Esophagus squamous epithelium (tissue), 5 donors: ENCODE measurements at regions not wholly inside any gene's neighbourhood (a gene's known extent, or its start where the extent isn't known, plus 50 kb on each side); places are given as distances from the start of the nearest gene placed in this dataset.

ENCODE experiments used
- DNase-seq: peaks from one replicate; lab custom pipeline; 2025; lab: John Stamatoyannopoulos, UW
- H3K27ac ChIP-seq, 4 donors: fragments of 200-600 bp; sonication (generic); one replicate each; pipeline ENCODE4 v1.5.1; 2016 to 2019; ENCODE audit warnings: mild to moderate bottlenecking in 1 of 4
- H3K27me3 ChIP-seq, 4 donors: fragments of 200-600 bp; sonication (generic); 1 replicate in 3 of 4; 2 replicates in 1 of 4; pipeline versions ENCODE4 v1.5.1 to v1.6.0; 2017 to 2021; ENCODE audit warnings: antibody characterized with exemption in 1 of 4
- H3K36me3 ChIP-seq, 3 donors: fragments of 200-600 bp; sonication (generic); one replicate each; pipeline ENCODE4 v1.5.1; 2016 to 2019
- H3K4me1 ChIP-seq, 3 donors: fragments of 200-600 bp; sonication (generic); one replicate each; pipeline ENCODE4 v1.5.1; 2017 to 2019
- H3K4me3 ChIP-seq, 4 donors: fragments of 200-600 bp; sonication (generic); 1 replicate in 3 of 4; 2 replicates in 1 of 4; pipeline ENCODE4 v1.5.1; 2016 to 2019; ENCODE audit warnings: mild to moderate bottlenecking in 2 of 4, moderate library complexity in 1 of 4
- H3K9me3 ChIP-seq, 3 donors: fragments of 200-600 bp; sonication (generic); one replicate each; pipeline ENCODE4 v1.5.1; 2016 to 2019
- POLR2A ChIP-seq, 4 donors: fragments of 450-650 bp; IDR thresholded peaks; one replicate each; pipeline ENCODE4 v1.6.1; 2017; ENCODE audit warnings: antibody characterized with exemption in 4 of 4, mild to moderate bottlenecking in 4 of 4, moderate library complexity in 3 of 4
- WGBS, 2 donors: methylation state at CpG; one replicate each; pipeline ENCODE4 v1.1.5; 2018; 5-methylcytosine and 5-hydroxymethylcytosine counted together
- intact Hi-C: fragments of 100-400 bp; cut with DNase I; formaldehyde crosslinking; loops from one replicate; pipeline ENCODE4 v1.15.0; 2022
- TF ChIP-seq, protein P1 (sequence below), 6 experiments: fragments of 450-650 bp in 4 of 6; fragments of 200-600 bp in 2 of 6; sonication (generic) in 2 of 6; IDR thresholded peaks; one replicate each; pipeline ENCODE4 v1.5.1; 2016 to 2019; ENCODE audit warnings: antibody characterized with exemption in 6 of 6, mild to moderate bottlenecking in 4 of 6, moderate library complexity in 4 of 6
- donor health status: DM: yes; HTN: yes; CAD: no.

- no peak for DNase-seq
- no peak overlapping the region for H3K4me3 ChIP-seq
- H3K9me3 ChIP-seq = peaks cover 0 to 7% (median 0%) of the 10 kb centered on the region in 3 donors
- WGBS, 2 donors = 80 to 83% methylated on average over 5 of the region's 5 CpGs
- H3K36me3 ChIP-seq = no peaks in the 10 kb centered on the region
- H3K27ac ChIP-seq = no peak overlapping the region
- no peak for TF ChIP-seq POLR2A (IDR thresholded peaks at IDR 0.05)
- TF ChIP-seq, protein P1, sequence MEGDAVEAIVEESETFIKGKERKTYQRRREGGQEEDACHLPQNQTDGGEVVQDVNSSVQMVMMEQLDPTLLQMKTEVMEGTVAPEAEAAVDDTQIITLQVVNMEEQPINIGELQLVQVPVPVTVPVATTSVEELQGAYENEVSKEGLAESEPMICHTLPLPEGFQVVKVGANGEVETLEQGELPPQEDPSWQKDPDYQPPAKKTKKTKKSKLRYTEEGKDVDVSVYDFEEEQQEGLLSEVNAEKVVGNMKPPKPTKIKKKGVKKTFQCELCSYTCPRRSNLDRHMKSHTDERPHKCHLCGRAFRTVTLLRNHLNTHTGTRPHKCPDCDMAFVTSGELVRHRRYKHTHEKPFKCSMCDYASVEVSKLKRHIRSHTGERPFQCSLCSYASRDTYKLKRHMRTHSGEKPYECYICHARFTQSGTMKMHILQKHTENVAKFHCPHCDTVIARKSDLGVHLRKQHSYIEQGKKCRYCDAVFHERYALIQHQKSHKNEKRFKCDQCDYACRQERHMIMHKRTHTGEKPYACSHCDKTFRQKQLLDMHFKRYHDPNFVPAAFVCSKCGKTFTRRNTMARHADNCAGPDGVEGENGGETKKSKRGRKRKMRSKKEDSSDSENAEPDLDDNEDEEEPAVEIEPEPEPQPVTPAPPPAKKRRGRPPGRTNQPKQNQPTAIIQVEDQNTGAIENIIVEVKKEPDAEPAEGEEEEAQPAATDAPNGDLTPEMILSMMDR (IDR thresholded peaks at IDR 0.05) = no peak
- H3K4me1 ChIP-seq = no peaks in the 10 kb centered on the region
- intact Hi-C loops = no loop called here
- H3K27me3 ChIP-seq = peaks cover 0 to 39% (median 0%) of the 10 kb centered on the region in 4 donors
Measured at GRCh38 chr20:46823271-46823751, 71.3 kb upstream of the EYA2 start.

DNA sequence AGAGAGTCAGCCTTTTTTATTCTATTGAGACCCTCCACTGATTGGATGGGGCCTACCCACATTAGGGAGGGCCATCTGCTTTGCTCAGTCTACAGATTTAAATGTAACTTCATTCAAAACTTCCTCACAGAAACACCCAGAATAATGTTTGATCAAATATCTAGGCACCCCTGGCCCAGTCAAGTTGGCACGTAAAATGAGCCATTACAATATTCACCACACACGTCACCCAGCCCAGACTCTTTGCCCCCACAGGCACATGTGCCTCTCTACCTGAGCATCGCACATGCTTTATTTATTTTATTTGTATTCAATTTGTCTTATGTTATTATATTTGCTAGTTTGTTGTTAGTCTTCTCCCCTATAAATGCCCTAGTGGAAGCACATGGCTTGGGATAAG is 70.9 kb upstream of the EYA2 start:
- no peak overlapping the region for H3K4me3 ChIP-seq
- WGBS, 2 donors = 77 to 97% methylated on average over 3 of the region's 3 CpGs
- peaks cover 0 to 39% (median 0%) of the 10 kb centered on the region in 4 donors for H3K27me3 ChIP-seq
- no peak for DNase-seq
- H3K36me3 ChIP-seq = no peaks in the 10 kb centered on the region
- TF ChIP-seq, protein P1 (IDR thresholded peaks at IDR 0.05) = no peak
- no peak for TF ChIP-seq POLR2A (IDR thresholded peaks at IDR 0.05)
- no peak overlapping the region for H3K27ac ChIP-seq
- peaks cover 0 to 7% (median 0%) of the 10 kb centered on the region in 3 donors for H3K9me3 ChIP-seq
- H3K4me1 ChIP-seq = no peaks in the 10 kb centered on the region
- intact Hi-C loops = no loop called here

GRCh38 chr20:46826343-46826984 is 68.2 kb upstream of the EYA2 start:
- TF ChIP-seq, protein P1 (IDR thresholded peaks at IDR 0.05) = no peak
- no peak for TF ChIP-seq POLR2A (IDR thresholded peaks at IDR 0.05)

GRCh38 chr20:46827718-46828458 is 66.8 kb upstream of the EYA2 start:
- intact Hi-C loops = no loop called here

More at GRCh38 chr20:46826343-46826984, 68.2 kb upstream of the EYA2 start:
- intact Hi-C loops = no loop called here
- Histone ChIP-seq H3K4me1 (no peaks in the 10 kb centered on the region), H3K36me3 (no peaks in the 10 kb centered on the region), H3K9me3 (peaks cover 0 to 7% (median 0%) of the 10 kb centered on the region in 3 donors), H3K27me3 (peaks cover 0 to 19% (median 0%) of the 10 kb centered on the region in 4 donors), H3K4me3 (no peak overlapping the region), H3K27ac (no peak overlapping the region)
- no peak for DNase-seq
- WGBS, 2 donors = 36 to 93% methylated on average over 2 to 3 of the region's 3 CpGs

More at GRCh38 chr20:46827718-46828458, 66.8 kb upstream of the EYA2 start:
- H3K27me3 ChIP-seq = peaks cover 0 to 16% (median 0%) of the 10 kb centered on the region in 4 donors
- peaks cover 0 to 7% (median 0%) of the 10 kb centered on the region in 3 donors for H3K9me3 ChIP-seq
- no peaks in the 10 kb centered on the region for H3K4me1 ChIP-seq
- no peak overlapping the region for H3K27ac ChIP-seq
- DNase-seq = no peak
- no peak for TF ChIP-seq POLR2A (IDR thresholded peaks at IDR 0.05)
- TF ChIP-seq, protein P1 (IDR thresholded peaks at IDR 0.05) = no peak
- 70 to 81% methylated on average over 10 of the region's 10 CpGs for WGBS, 2 donors
- H3K4me3 ChIP-seq = no peak overlapping the region
- H3K36me3 ChIP-seq = no peaks in the 10 kb centered on the region
